Omental fat pad (tissue), 3 donors: ENCODE measurements at regions not wholly inside any gene's neighbourhood (a gene's known extent, or its start where the extent isn't known, plus 50 kb on each side); places are given as distances from the start of the nearest gene placed in this dataset. TPM values are rescaled to one million over a fixed set of nuclear protein-coding genes. Genes with fewer than 3 reads are reported as not detected.

Source experiments
- ATAC-seq: fragments of 150-250 bp; one replicate; pipeline ENCODE4 v1.9.1; 2016; ENCODE audit warnings: mild to moderate bottlenecking, moderate library complexity; ENCODE audit not compliant: low FRiP score
- DNase-seq: peaks from one replicate; pipeline ENCODE4 v3.0.0-alpha.2; 2019; ENCODE audit warnings: low spot score
- CTCF ChIP-seq, 3 donors: fragments of 450-650 bp; IDR thresholded peaks; one replicate each; pipeline ENCODE4 v1.5.1; 2016 to 2017; ENCODE audit warnings: antibody characterized with exemption in 3 of 3, mild to moderate bottlenecking in 3 of 3, moderate library complexity in 2 of 3
- small RNA-seq: library from RNA; depleted of rRNA; stranded (forward); fragments of <200 nt; gene quantifications from one replicate; pipeline ENCODE3, GENCODE V24; 2016

GRCh38 chr3:71850654-71851053 is 65.7 kb upstream of the PROK2 start:
- no peak for TF ChIP-seq CTCF (IDR thresholded peaks at IDR 0.05)
- ATAC-seq, result no peak
- DNase-seq, result no peak

GRCh38 chr3:71849681-71850080 is 64.7 kb upstream of the PROK2 start:
- TF ChIP-seq CTCF (IDR thresholded peaks at IDR 0.05), result no peak
- ATAC-seq, result no peak
- no peak for DNase-seq

GRCh38 chr3:71847794-71848193 is 62.8 kb upstream of the PROK2 start:
- ATAC-seq (no peak), DNase-seq (no peak)
- TF ChIP-seq CTCF (IDR thresholded peaks at IDR 0.05), result no peak

GRCh38 chr3:71846185-71846584 is 61.2 kb upstream of the PROK2 start:
- TF ChIP-seq CTCF (IDR thresholded peaks at IDR 0.05), result no peak
- ATAC-seq, result no peak
- no peak for DNase-seq

- ATAC-seq (no peak), DNase-seq (no peak)
- TF ChIP-seq CTCF (IDR thresholded peaks at IDR 0.05), result no peak
These were observed 58.1 kb upstream of the PROK2 start for GRCh38 chr3:71843071-71843470.

- ATAC-seq (no peak), DNase-seq (no peak)
- no peak for TF ChIP-seq CTCF (IDR thresholded peaks at IDR 0.05)
These were observed 53.5 kb upstream of the PROK2 start for GRCh38 chr3:71838406-71838805.

Small RNA genes in the stretch of these regions (small RNA-seq; reads per million reads assigned to genes)
- gene AC104435.1 (not detected), gene AC105265.1 (not detected), gene RNA5SP136 (not detected), gene RNU1-62P (not detected), gene UBE2Q2P9 (not detected)
